Nephron (organoid): ENCODE measurements at regions not wholly inside any gene's neighbourhood (a gene's known extent, or its start where the extent isn't known, plus 50 kb on each side); places are given as distances from the start of the nearest gene placed in this dataset.

Experiments
- H3K27ac Mint-ChIP-seq, 3 experiments: 2 replicates each; pipeline ENCODE4 v1.8.0; 2020; ENCODE audit warnings: mixed read lengths in 3 of 3, mild to moderate bottlenecking in 2 of 3, moderate library complexity in 1 of 3
- H3K27me3 Mint-ChIP-seq: 2 replicates; pipeline ENCODE4 v1.8.0; 2021; ENCODE audit warnings: low read depth, mild to moderate bottlenecking, moderate library complexity, mixed read lengths
- H3K36me3 Mint-ChIP-seq: 2 replicates; pipeline ENCODE4 v1.8.0; 2020; ENCODE audit warnings: low read depth, mixed read lengths
- H3K4me1 Mint-ChIP-seq: 2 replicates; pipeline ENCODE4 v1.8.0; 2020; ENCODE audit warnings: mixed read lengths
- H3K4me3 Mint-ChIP-seq, 3 experiments: 2 replicates each; pipeline ENCODE4 v1.8.0; 2020; ENCODE audit warnings: mild to moderate bottlenecking in 3 of 3, mixed read lengths in 3 of 3, moderate library complexity in 2 of 3
- H3K9me3 Mint-ChIP-seq: 2 replicates; pipeline ENCODE4 v1.8.0; 2020; ENCODE audit warnings: mixed read lengths
- CTCF ChIP-seq, 3 experiments: fragments of 200-600 bp; sonication (generic); IDR thresholded peaks; one replicate each; pipeline ENCODE4 v1.5.0; 2021; ENCODE audit warnings: antibody characterized with exemption in 3 of 3; ENCODE audit not compliant: unreplicated experiment in 3 of 3

- TF ChIP-seq CTCF (IDR thresholded peaks at IDR 0.05; ENCODE audit: unreplicated experiment in 3 of 3), result no peak
- peak overlapping the region; percentile 68 to 83 (median 76) for H3K27ac Mint-ChIP-seq
- peaks cover 58% of the 10 kb centered on the region for H3K4me1 Mint-ChIP-seq
Measured at GRCh38 chr15:95295896-95296625, 1034.4 kb upstream of the NR2F2 start.

GRCh38 chr15:95296643-95297042, 1033.9 kb upstream of the NR2F2 start:
- Mint-ChIP-seq H3K9me3 (peaks cover 9% of the 10 kb centered on the region), H3K27me3 (no peaks in the 10 kb centered on the region), H3K4me3 (peak overlapping the region in 2 of 3 experiments; percentile 26 to 35), H3K27ac (peak overlapping the region; percentile 68 to 83 (median 76)), H3K4me1 (peaks cover 56% of the 10 kb centered on the region), H3K36me3 (peaks cover 6% of the 10 kb centered on the region)
- TF ChIP-seq CTCF (IDR thresholded peaks at IDR 0.05; ENCODE audit: unreplicated experiment in 3 of 3), result no peak

More at GRCh38 chr15:95295896-95296625, 1034.4 kb upstream of the NR2F2 start:
- Mint-ChIP-seq H3K36me3 (peaks cover 3% of the 10 kb centered on the region), H3K27me3 (no peaks in the 10 kb centered on the region), H3K9me3 (peaks cover 3% of the 10 kb centered on the region), H3K4me3 (peak overlapping the region in 2 of 3 experiments; percentile 26 to 35)

GRCh38 chr15:95298729-95299128, 1031.8 kb upstream of the NR2F2 start:
- H3K36me3 Mint-ChIP-seq, result peaks cover 7% of the 10 kb centered on the region
- peaks cover 9% of the 10 kb centered on the region for H3K9me3 Mint-ChIP-seq

GRCh38 chr15:95300958-95301357, 1029.5 kb upstream of the NR2F2 start:
- Mint-ChIP-seq H3K4me3 (no peak overlapping the region), H3K4me1 (peaks cover 48% of the 10 kb centered on the region), H3K9me3 (peaks cover 9% of the 10 kb centered on the region), H3K27me3 (no peaks in the 10 kb centered on the region), H3K27ac (peak overlapping the region in 2 of 3 experiments; percentile 48 to 61), H3K36me3 (peaks cover 10% of the 10 kb centered on the region)
- TF ChIP-seq CTCF (IDR thresholded peaks at IDR 0.05; ENCODE audit: unreplicated experiment in 3 of 3), result no peak

More at GRCh38 chr15:95298729-95299128, 1031.8 kb upstream of the NR2F2 start:
- Mint-ChIP-seq H3K27ac (no peak overlapping the region), H3K4me1 (peaks cover 46% of the 10 kb centered on the region), H3K4me3 (no peak overlapping the region), H3K27me3 (no peaks in the 10 kb centered on the region)
- TF ChIP-seq CTCF (IDR thresholded peaks at IDR 0.05; ENCODE audit: unreplicated experiment in 3 of 3), result no peak

- Mint-ChIP-seq H3K4me1 (peaks cover 36% of the 10 kb centered on the region), H3K27ac (peak overlapping the region in 2 of 3 experiments; percentile 71 to 93), H3K36me3 (peaks cover 11% of the 10 kb centered on the region), H3K4me3 (no peak overlapping the region), H3K27me3 (no peaks in the 10 kb centered on the region), H3K9me3 (peaks cover 9% of the 10 kb centered on the region)
- no peak for TF ChIP-seq CTCF (IDR thresholded peaks at IDR 0.05; ENCODE audit: unreplicated experiment in 3 of 3)
Measured at GRCh38 chr15:95302206-95302605, 1028.3 kb upstream of the NR2F2 start.

- Mint-ChIP-seq H3K27ac (peak overlapping the region; percentile 33 to 93 (median 93)), H3K4me1 (peaks cover 30% of the 10 kb centered on the region), H3K4me3 (no peak overlapping the region), H3K9me3 (peaks cover 9% of the 10 kb centered on the region), H3K36me3 (peaks cover 11% of the 10 kb centered on the region), H3K27me3 (no peaks in the 10 kb centered on the region)
- TF ChIP-seq CTCF (IDR thresholded peaks at IDR 0.05; ENCODE audit: unreplicated experiment in 3 of 3), result no peak
Measured at GRCh38 chr15:95302809-95303208, 1027.7 kb upstream of the NR2F2 start.
